CD4-positive, alpha-beta T cell (primary cell): ENCODE measurements at regions not wholly inside any gene's neighbourhood (a gene's known extent, or its start where the extent isn't known, plus 50 kb on each side); places are given as distances from the start of the nearest gene placed in this dataset.
A peak's percentile ranks its signal among the peaks of the same experiment; 100 is the strongest.

Experiments
- ATAC-seq: fragments of 200-7000 bp; cut with Tn5 transposase; one replicate; pipeline ENCODE4 v1.10.0; 2022; ENCODE audit warnings: mild to moderate bottlenecking; ENCODE audit not compliant: poor library complexity
- CTCF ChIA-PET: fragments of 350-600 bp; sonication (Branson Sonifier 250); formaldehyde crosslinking; loops from one replicate; lab custom pipeline; 2021; ENCODE audit warnings: antibody characterized with exemption, inconsistent platforms; lab: Charles Lee
- POLR2A ChIA-PET: fragments of 350-600 bp; sonication (Branson Sonifier 250); formaldehyde crosslinking; loops from one replicate; lab custom pipeline; 2021; ENCODE audit warnings: antibody characterized with exemption, inconsistent platforms; lab: Charles Lee
- DNase-seq, 14 experiments: peaks; one replicate each; pipeline ENCODE4 v3.0.0-alpha.2; 2013 to 2020; ENCODE audit warnings: mixed read lengths in 2 of 14
- H3K27ac ChIP-seq, 2 donors: one replicate each; pipeline versions ENCODE4 v1.5.1 to v1.7.0; 2013; ENCODE audit warnings: low read length in 2 of 2, low read depth in 1 of 2, mild to moderate bottlenecking in 1 of 2
- H3K27me3 ChIP-seq, 2 experiments: 1 replicate in 1 of 2; 2 replicates in 1 of 2; pipeline versions ENCODE4 v1.6.1 to v1.7.0; 2013; ENCODE audit warnings: low read length in 2 of 2, control low read depth in 1 of 2, mild to moderate bottlenecking in 1 of 2, moderate library complexity in 1 of 2; ENCODE audit not compliant: insufficient read depth in 2 of 2, control insufficient read depth in 1 of 2
- H3K36me3 ChIP-seq: one replicate; pipeline ENCODE4 v1.6.1; 2013; ENCODE audit warnings: low read length, control low read depth; ENCODE audit not compliant: insufficient read depth
- H3K4me1 ChIP-seq: one replicate; pipeline ENCODE4 v1.6.1; 2013; ENCODE audit warnings: low read length, control low read depth; ENCODE audit not compliant: insufficient read depth
- H3K4me3 ChIP-seq: one replicate; pipeline ENCODE4 v1.5.1; 2013; ENCODE audit warnings: mild to moderate bottlenecking, low read length, moderate library complexity
- H3K9me3 ChIP-seq, 2 experiments: 1 replicate in 1 of 2; 2 replicates in 1 of 2; pipeline versions ENCODE4 v1.6.1 to v1.7.0; 2013; ENCODE audit warnings: low read length in 2 of 2, mild to moderate bottlenecking in 2 of 2, control low read depth in 1 of 2, moderate library complexity in 1 of 2; ENCODE audit not compliant: control insufficient read depth in 1 of 2, insufficient read depth in 1 of 2
- H3K27ac Mint-ChIP-seq: one replicate; pipeline ENCODE4 v1.8.0; 2020; ENCODE audit warnings: mixed read lengths
- H3K27me3 Mint-ChIP-seq: one replicate; pipeline ENCODE4 v1.8.0; 2021; ENCODE audit warnings: mixed read lengths
- H3K36me3 Mint-ChIP-seq: one replicate; pipeline ENCODE4 v1.8.0; 2021; ENCODE audit warnings: low read depth, mixed read lengths
- H3K4me1 Mint-ChIP-seq: one replicate; pipeline ENCODE4 v1.8.0; 2021; ENCODE audit warnings: low read depth, mixed read lengths
- H3K4me3 Mint-ChIP-seq: one replicate; pipeline ENCODE4 v1.8.0; 2020; ENCODE audit warnings: mild to moderate bottlenecking, mixed read lengths
- H3K9me3 Mint-ChIP-seq: one replicate; pipeline ENCODE4 v1.8.0; 2020; ENCODE audit warnings: mixed read lengths
- CTCF ChIP-seq: fragments of 200-600 bp; IDR thresholded peaks from one replicate; pipeline ENCODE4 v1.8.0; 2022; ENCODE audit warnings: antibody characterized with exemption, mild to moderate bottlenecking
- intact Hi-C, 2 experiments: fragments of 100-400 bp; cut with DNase I in 1 of 2; cut with micrococcal nuclease in 1 of 2; formaldehyde crosslinking; loops; one replicate each; pipeline versions ENCODE4 v1.15.1 to v1.9.0; 2023 to 2025; cut with DNase I, micrococcal nuclease

GRCh38 chr6:15876406-15876805, 213.6 kb upstream of the DTNBP1 start:
- ATAC-seq, result no peak
- ChIA-PET POLR2A (no interaction called here), CTCF (no interaction called here)
- H3K27me3 Mint-ChIP-seq, result no peaks in the 10 kb centered on the region
- TF ChIP-seq CTCF, result no peak
- H3K27me3 ChIP-seq, result peaks cover 0 to 3% of the 10 kb centered on the region in 2 experiments
- H3K4me3 Mint-ChIP-seq, result no peak overlapping the region
- intact Hi-C loops, result no loop called here
- no peak overlapping the region for H3K27ac ChIP-seq
- no peak overlapping the region for H3K27ac Mint-ChIP-seq
- no peaks in the 10 kb centered on the region for H3K36me3 ChIP-seq
- no peaks in the 10 kb centered on the region for H3K9me3 ChIP-seq
- peaks cover 25% of the 10 kb centered on the region for H3K4me1 Mint-ChIP-seq
- H3K4me1 ChIP-seq, result peaks cover 11% of the 10 kb centered on the region
- no peaks in the 10 kb centered on the region for H3K9me3 Mint-ChIP-seq
- H3K4me3 ChIP-seq, result no peak overlapping the region
- H3K36me3 Mint-ChIP-seq, result no peaks in the 10 kb centered on the region
- peak in 2 of 14 experiments; percentile 45 to 59 for DNase-seq

GRCh38 chr6:15875797-15876196, 213.0 kb upstream of the DTNBP1 start:
- no peaks in the 10 kb centered on the region for H3K36me3 Mint-ChIP-seq
- TF ChIP-seq CTCF, result no peak
- Histone ChIP-seq H3K4me3 (no peak overlapping the region), H3K27me3 (peaks cover 0 to 6% of the 10 kb centered on the region in 2 experiments), H3K9me3 (no peaks in the 10 kb centered on the region), H3K4me1 (peaks cover 11% of the 10 kb centered on the region), H3K36me3 (no peaks in the 10 kb centered on the region), H3K27ac (no peak overlapping the region)
- H3K4me1 Mint-ChIP-seq, result peaks cover 21% of the 10 kb centered on the region
- H3K27me3 Mint-ChIP-seq, result no peaks in the 10 kb centered on the region
- ChIA-PET POLR2A (no interaction called here), CTCF (no interaction called here)
- no peak overlapping the region for H3K27ac Mint-ChIP-seq
- H3K4me3 Mint-ChIP-seq, result no peak overlapping the region
- ATAC-seq (no peak), DNase-seq (no peak)
- no peaks in the 10 kb centered on the region for H3K9me3 Mint-ChIP-seq
- intact Hi-C loops, result no loop called here

GRCh38 chr6:15874821-15875220, 212.0 kb upstream of the DTNBP1 start:
- H3K9me3 Mint-ChIP-seq, result no peaks in the 10 kb centered on the region
- ChIA-PET POLR2A (interaction anchor here (0.6 kb wide), 1 partner anchor 1678 kb away, joined by 3 read pairs; no protein-coding TSS in a partner anchor), CTCF (no interaction called here)
- ATAC-seq (no peak), DNase-seq (no peak)
- peaks cover 11% of the 10 kb centered on the region for H3K4me1 Mint-ChIP-seq
- intact Hi-C loops, result no loop called here
- Histone ChIP-seq H3K36me3 (no peaks in the 10 kb centered on the region), H3K4me3 (no peak overlapping the region), H3K4me1 (peaks cover 5% of the 10 kb centered on the region), H3K9me3 (no peaks in the 10 kb centered on the region), H3K27me3 (peaks cover 0 to 6% of the 10 kb centered on the region in 2 experiments), H3K27ac (no peak overlapping the region)
- H3K27me3 Mint-ChIP-seq, result no peaks in the 10 kb centered on the region
- H3K27ac Mint-ChIP-seq, result no peak overlapping the region
- H3K36me3 Mint-ChIP-seq, result no peaks in the 10 kb centered on the region
- TF ChIP-seq CTCF, result no peak
- H3K4me3 Mint-ChIP-seq, result no peak overlapping the region
